Endometrium (tissue), 2 donors: ENCODE measurements at regions not wholly inside any gene's neighbourhood (a gene's known extent, or its start where the extent isn't known, plus 50 kb on each side); places are given as distances from the start of the nearest gene placed in this dataset.
A peak's percentile ranks its signal among the peaks of the same experiment; 100 is the strongest.

Experiments
- FAIRE-seq: peaks from 2 replicates; lab custom pipeline; 2012; peaks lifted over from hg19 to GRCh38; lab: Jason Lieb, UNC
- donor health status: control.
- donor health status: control.

- no peak for FAIRE-seq
These were observed 1468.7 kb downstream of the EFNA5 start for GRCh38 chr5:106202035-106202434.

GRCh38 chr5:106200971-106201370 is 1469.8 kb downstream of the EFNA5 start:
- FAIRE-seq: peak; percentile 8

GRCh38 chr5:106195679-106196474 is 1474.9 kb downstream of the EFNA5 start:
- no peak for FAIRE-seq

- FAIRE-seq: no peak
These were observed 1481.5 kb downstream of the EFNA5 start for GRCh38 chr5:106189121-106189809.

- no peak for FAIRE-seq
These were observed 1485.1 kb downstream of the EFNA5 start for GRCh38 chr5:106185661-106186081.

- no peak for FAIRE-seq
These were observed 1495.8 kb downstream of the EFNA5 start for GRCh38 chr5:106174903-106175302.

GRCh38 chr5:106172681-106173532 is 1497.8 kb downstream of the EFNA5 start:
- no peak for FAIRE-seq

GRCh38 chr5:106171708-106172107 is 1499.0 kb downstream of the EFNA5 start:
- no peak for FAIRE-seq

- FAIRE-seq: peak; percentile 35
These were observed 1499.6 kb downstream of the EFNA5 start for GRCh38 chr5:106171132-106171531.

GRCh38 chr5:106167766-106168165 is 1503.0 kb downstream of the EFNA5 start:
- FAIRE-seq: no peak

GRCh38 chr5:106163233-106163632 is 1507.5 kb downstream of the EFNA5 start:
- no peak for FAIRE-seq

GRCh38 chr5:106159616-106160015 is 1511.1 kb downstream of the EFNA5 start:
- FAIRE-seq: no peak

- FAIRE-seq: no peak
These were observed 1516.4 kb downstream of the EFNA5 start for GRCh38 chr5:106154280-106154716.

GRCh38 chr5:106152569-106152968 is 1518.2 kb downstream of the EFNA5 start:
- no peak for FAIRE-seq

- no peak for FAIRE-seq
These were observed 1528.6 kb downstream of the EFNA5 start for GRCh38 chr5:106142116-106142515.

- no peak for FAIRE-seq
These were observed 1530.6 kb downstream of the EFNA5 start for GRCh38 chr5:106140101-106140500.

GRCh38 chr5:106136061-106136460 is 1534.7 kb downstream of the EFNA5 start:
- FAIRE-seq: no peak

- no peak for FAIRE-seq
These were observed 1535.3 kb downstream of the EFNA5 start for GRCh38 chr5:106135473-106135872.

- FAIRE-seq: no peak
These were observed 1536.2 kb downstream of the EFNA5 start for GRCh38 chr5:106134549-106134948.

- no peak for FAIRE-seq
These were observed 1542.8 kb downstream of the EFNA5 start for GRCh38 chr5:106127985-106128384.

- no peak for FAIRE-seq
These were observed 1543.4 kb downstream of the EFNA5 start for GRCh38 chr5:106127341-106127781.

- no peak for FAIRE-seq
These were observed 1548.6 kb downstream of the EFNA5 start for GRCh38 chr5:106121972-106122605.
